ENCODE measurements at regions not wholly inside any gene's neighbourhood (a gene's known extent, or its start where the extent isn't known, plus 50 kb on each side); places are given as distances from the start of the nearest gene placed in this dataset.

DNA sequence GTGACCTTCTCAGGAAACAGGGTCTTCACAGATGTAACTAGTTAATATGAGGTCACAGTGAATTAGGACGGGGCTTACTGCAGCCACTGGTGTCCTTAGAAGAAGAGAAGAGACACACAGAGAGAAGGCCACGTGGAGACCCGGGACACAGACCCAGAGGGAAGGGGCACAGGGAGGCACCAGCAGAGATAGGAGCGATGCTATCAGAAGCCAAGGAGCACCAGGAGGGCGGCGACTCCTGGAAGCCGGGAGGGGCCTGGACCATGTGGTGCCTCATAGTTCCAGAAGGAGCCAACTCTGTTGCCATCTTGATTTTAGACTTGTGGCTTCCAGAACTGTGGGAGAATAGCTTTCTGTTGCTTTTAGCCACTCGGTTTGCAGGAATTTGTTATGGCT lies 505.9 kb downstream of the TCERG1L start:
- no peaks in the 10 kb centered on the region for H3K36me3 Mint-ChIP-seq

DNA sequence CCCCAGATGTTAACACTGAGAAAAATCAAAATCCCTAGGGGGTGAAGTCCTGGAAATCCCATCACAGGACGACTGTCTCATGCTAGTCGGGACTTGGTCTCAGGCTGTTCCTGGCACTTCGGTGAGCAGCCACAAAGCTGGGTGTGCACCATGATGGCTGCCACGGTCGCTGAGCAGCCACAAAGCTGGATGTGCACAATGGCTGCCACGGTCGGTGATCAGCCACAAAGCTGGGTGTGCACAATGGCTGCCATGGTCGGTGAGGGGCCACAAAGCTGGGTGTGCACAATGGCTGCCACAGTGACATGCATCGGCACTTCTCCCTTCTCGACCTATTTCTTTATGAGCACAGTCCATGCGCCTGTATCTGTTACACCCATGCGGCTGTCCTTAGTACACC lies 505.1 kb downstream of the TCERG1L start:
- H3K9me3 Mint-ChIP-seq = no peaks in the 10 kb centered on the region
- H3K27me3 Mint-ChIP-seq = no peaks in the 10 kb centered on the region
- H3K4me3 Mint-ChIP-seq = no peak overlapping the region
- H3K27ac Mint-ChIP-seq = no peak overlapping the region
- no peaks in the 10 kb centered on the region for H3K4me1 Mint-ChIP-seq
- no peaks in the 10 kb centered on the region for H3K36me3 Mint-ChIP-seq

More for the DNA sequence above, 505.9 kb downstream of the TCERG1L start:
- Mint-ChIP-seq H3K4me1 (no peaks in the 10 kb centered on the region), H3K9me3 (no peaks in the 10 kb centered on the region), H3K4me3 (no peak overlapping the region), H3K27me3 (no peaks in the 10 kb centered on the region), H3K27ac (no peak overlapping the region)

DNA sequence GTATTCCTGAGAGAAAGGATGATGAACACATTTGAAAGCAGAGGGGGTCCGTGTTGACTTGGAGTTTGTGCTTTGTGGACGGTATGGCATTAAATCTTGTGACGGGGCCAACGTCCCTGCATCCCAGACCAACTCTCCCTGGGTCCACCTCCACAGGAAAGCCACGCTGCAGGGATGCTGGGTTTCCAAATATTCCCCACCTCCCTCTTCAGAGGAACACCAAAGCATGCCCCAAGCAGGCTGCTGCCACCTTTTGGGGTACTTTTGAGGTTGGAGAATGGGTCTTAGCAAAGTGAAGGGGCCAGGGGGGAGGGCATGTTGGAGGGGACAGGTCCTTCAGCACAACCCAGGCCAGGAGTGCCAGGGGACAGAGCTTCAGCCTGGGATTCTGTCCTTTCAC lies 504.4 kb downstream of the TCERG1L start:
- Mint-ChIP-seq H3K27ac (no peak overlapping the region), H3K4me1 (no peaks in the 10 kb centered on the region), H3K36me3 (no peaks in the 10 kb centered on the region), H3K4me3 (no peak overlapping the region), H3K27me3 (no peaks in the 10 kb centered on the region), H3K9me3 (no peaks in the 10 kb centered on the region)

DNA sequence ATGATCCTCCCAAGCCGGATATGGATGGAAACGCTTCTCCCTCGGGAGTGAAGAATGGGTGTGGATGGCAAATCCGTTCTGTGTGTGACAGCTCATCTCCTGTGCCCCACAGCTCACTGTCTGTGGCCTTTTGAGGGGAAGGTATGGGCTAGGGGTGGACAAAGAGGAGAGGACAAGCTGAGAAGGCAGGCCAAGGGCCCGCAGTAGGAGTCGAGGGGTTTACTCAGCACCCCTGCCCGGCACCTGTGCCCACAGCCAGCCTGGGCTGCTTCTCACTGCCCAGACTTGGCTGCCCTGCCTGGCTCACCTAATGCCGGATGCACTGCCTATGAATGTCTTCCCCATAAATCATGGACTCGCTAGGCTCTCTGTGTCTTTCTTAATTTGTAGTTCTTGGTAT lies 503.8 kb downstream of the TCERG1L start:
- Mint-ChIP-seq H3K4me1 (no peaks in the 10 kb centered on the region), H3K27ac (no peak overlapping the region), H3K9me3 (no peaks in the 10 kb centered on the region), H3K27me3 (no peaks in the 10 kb centered on the region), H3K4me3 (no peak overlapping the region), H3K36me3 (no peaks in the 10 kb centered on the region)

DNA sequence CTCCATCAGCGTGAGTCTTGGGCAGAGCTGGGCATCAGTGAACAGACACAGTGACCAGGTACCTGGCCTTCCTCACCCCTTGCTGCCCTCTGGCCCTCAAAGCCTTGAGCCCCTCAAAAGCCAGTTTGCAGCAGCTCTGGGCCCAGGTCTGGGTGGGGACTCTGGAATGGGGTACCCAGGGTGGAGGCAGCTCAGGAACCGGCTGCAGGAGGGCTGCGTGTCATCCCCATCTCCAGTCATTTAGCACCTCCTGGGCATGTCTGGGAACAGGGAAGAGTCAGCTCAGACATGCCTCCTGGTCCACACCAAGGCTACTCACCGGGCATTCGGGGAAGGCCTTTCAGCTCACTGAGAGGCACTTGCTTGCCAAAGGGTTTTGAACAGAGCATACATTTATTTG lies 503.3 kb downstream of the TCERG1L start:
- no peak overlapping the region for H3K4me3 Mint-ChIP-seq
- H3K27ac Mint-ChIP-seq = no peak overlapping the region
- no peaks in the 10 kb centered on the region for H3K27me3 Mint-ChIP-seq
- no peaks in the 10 kb centered on the region for H3K4me1 Mint-ChIP-seq
- H3K36me3 Mint-ChIP-seq = no peaks in the 10 kb centered on the region
- no peaks in the 10 kb centered on the region for H3K9me3 Mint-ChIP-seq

DNA sequence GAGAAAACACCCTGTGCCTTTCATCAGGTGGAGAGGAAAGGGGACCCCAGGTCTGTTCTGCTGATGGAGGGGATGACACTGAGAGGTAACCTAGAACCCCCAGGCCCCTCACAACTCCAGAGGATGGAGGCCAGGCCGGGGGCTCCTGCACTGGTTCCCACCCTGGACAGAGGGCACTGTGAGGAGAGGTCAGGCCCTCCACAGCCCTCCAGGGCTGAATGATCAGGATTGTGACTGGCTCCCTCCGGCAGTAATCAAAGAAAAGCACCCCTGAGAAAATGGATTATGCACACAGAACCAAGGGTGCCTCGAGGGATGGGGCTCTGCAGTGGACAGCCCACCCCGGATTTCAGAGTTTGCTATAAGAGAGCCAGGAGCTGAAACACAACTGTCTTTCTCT lies 502.8 kb downstream of the TCERG1L start:
- Mint-ChIP-seq H3K4me1 (no peaks in the 10 kb centered on the region), H3K36me3 (no peaks in the 10 kb centered on the region), H3K27ac (no peak overlapping the region), H3K9me3 (no peaks in the 10 kb centered on the region), H3K4me3 (no peak overlapping the region), H3K27me3 (no peaks in the 10 kb centered on the region)

DNA sequence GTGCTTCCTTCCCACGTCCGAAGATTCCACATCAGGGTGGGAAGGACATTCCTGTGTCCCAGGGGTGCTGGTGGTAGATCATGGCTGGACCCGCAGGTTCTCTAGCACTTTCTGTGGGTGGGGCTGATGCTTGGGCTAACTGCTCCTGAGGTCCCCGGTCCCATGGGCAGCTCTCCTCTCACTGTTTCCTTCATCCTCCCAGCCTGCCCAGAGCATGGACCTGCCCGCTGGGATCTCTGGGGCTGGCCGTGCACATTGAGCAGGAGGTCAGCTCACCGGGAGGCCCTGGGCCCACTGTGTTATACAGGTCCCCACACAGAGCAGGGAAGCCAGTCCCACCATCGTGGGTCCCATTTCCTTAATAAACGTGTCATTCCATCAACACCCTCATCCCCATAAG lies 502.3 kb downstream of the TCERG1L start:
- Mint-ChIP-seq H3K4me1 (no peaks in the 10 kb centered on the region), H3K27me3 (no peaks in the 10 kb centered on the region), H3K4me3 (no peak overlapping the region), H3K27ac (no peak overlapping the region), H3K9me3 (no peaks in the 10 kb centered on the region), H3K36me3 (no peaks in the 10 kb centered on the region)

DNA sequence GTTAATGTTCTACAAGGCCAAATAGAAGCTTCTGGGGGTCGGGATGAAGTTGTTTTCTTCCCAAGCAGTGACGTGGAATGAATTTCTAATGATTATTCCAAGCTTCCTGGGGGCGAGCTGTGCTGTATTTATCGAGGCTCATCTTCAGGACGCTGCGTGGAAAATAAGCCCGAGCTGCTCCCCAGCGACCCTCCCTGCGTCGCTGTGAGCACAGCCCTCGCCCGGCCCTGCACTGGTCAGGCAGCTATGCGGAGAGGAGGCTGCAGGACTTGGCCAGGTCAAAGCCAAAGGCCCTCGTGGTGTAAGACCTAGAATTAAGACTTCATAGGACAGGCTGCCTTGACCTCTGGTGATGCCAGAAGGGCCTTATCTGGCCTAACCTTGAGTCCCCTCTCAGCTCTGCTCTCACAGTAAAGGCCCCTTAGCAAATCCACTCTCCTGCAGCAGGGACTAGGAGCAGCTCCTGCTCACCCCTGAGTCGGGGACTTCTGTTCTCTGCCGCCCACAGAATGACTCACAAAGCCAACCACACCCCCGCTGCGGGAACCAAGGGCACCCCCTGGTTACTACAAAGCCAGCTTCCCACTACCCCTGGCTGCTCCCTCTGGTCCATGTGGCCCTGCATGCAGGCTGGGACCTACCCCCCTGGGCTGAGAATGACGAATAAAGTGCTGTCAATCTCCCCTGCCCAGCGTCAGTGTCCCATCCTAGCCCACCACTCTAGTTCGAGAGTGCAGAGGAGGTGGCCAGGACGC lies 501.6 kb downstream of the TCERG1L start:
- Mint-ChIP-seq H3K36me3 (no peaks in the 10 kb centered on the region), H3K4me3 (no peak overlapping the region), H3K27me3 (no peaks in the 10 kb centered on the region), H3K4me1 (no peaks in the 10 kb centered on the region), H3K9me3 (no peaks in the 10 kb centered on the region), H3K27ac (no peak overlapping the region)

DNA sequence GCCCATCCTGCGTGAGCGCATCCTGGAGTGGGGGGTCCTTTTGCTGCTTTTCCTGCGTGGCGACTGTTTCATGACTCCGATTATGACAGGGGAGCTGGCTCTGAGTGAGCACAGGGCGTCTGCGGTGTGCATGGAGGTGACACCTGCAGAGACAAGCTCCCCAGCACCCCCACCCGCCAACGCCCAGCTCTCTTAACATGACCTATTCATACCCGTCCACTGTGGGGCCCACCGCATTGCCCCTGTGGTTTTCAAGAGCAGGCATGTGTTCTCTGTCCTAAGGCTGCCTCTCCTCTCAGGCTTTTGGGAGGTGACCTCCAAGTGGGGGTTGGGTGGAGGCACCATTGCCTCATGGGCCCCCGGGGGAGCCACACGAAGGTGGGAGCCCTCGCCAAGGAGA lies 500.7 kb downstream of the TCERG1L start:
- Mint-ChIP-seq H3K27ac (no peak overlapping the region), H3K4me3 (no peak overlapping the region), H3K27me3 (no peaks in the 10 kb centered on the region), H3K9me3 (no peaks in the 10 kb centered on the region), H3K4me1 (no peaks in the 10 kb centered on the region), H3K36me3 (no peaks in the 10 kb centered on the region)

DNA sequence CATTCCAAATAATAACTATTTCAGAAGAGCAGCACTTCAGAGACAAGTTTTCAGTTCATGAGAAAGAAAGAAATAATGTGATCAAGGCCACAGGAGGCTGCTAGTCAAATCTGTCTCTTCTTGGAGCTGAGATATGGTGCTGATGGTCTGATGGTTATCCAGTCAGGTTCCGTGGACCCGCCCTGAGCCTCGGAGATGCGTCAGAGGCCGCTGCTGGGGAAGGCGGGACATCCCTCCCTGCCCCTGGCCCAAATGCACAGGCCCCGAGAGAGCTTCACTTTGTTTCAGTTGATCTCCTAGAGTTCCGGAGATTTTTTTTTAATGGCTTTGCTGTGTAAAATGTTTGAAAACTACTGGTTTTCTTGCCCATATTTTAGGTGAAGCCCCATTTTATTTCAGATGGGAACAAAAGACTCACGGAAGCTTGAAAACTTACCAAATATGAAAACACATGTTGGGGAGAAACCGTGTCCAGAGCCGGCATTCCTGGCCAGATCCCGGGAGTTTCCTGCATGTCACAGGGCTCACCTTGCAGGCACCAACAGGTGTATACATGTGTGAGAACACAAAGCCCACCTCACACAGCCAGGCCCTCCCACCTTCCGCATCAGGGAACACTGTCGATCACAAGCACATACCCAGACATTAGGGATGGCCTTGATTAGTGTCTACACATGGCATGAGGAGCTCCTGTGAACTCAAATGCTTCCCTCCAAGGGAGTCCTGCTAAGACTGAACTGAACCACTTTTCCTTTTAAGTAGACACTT lies 499.0 kb downstream of the TCERG1L start:
- H3K9me3 Mint-ChIP-seq = no peaks in the 10 kb centered on the region
- no peaks in the 10 kb centered on the region for H3K4me1 Mint-ChIP-seq
- H3K4me3 Mint-ChIP-seq = no peak overlapping the region

DNA sequence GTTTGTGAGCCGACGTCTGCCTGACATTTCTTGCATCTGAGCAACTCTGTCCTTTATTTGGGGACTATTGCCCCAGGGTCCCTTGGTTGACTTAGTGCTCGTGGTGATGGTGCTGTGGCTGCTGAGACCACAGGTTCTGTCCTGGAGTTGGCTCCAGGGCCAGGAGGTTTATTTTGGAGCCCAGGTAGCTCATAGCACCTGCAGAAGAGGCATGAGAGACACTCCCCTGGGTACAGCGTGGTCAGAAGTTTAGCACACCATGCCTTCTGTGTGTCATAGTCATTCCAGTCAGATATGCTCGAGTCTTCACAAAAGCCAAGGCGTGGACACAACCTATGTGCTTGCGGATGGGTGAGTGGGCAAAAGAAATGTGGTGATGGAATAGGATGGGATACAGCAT lies 496.9 kb downstream of the TCERG1L start:
- Mint-ChIP-seq H3K27me3 (peaks cover 2% of the 10 kb centered on the region), H3K4me3 (no peak overlapping the region), H3K36me3 (no peaks in the 10 kb centered on the region), H3K4me1 (no peaks in the 10 kb centered on the region), H3K9me3 (no peaks in the 10 kb centered on the region), H3K27ac (no peak overlapping the region)

More for the DNA sequence above, 499.0 kb downstream of the TCERG1L start:
- H3K36me3 Mint-ChIP-seq = no peaks in the 10 kb centered on the region
- H3K27ac Mint-ChIP-seq = no peak overlapping the region
- H3K27me3 Mint-ChIP-seq = no peaks in the 10 kb centered on the region

DNA sequence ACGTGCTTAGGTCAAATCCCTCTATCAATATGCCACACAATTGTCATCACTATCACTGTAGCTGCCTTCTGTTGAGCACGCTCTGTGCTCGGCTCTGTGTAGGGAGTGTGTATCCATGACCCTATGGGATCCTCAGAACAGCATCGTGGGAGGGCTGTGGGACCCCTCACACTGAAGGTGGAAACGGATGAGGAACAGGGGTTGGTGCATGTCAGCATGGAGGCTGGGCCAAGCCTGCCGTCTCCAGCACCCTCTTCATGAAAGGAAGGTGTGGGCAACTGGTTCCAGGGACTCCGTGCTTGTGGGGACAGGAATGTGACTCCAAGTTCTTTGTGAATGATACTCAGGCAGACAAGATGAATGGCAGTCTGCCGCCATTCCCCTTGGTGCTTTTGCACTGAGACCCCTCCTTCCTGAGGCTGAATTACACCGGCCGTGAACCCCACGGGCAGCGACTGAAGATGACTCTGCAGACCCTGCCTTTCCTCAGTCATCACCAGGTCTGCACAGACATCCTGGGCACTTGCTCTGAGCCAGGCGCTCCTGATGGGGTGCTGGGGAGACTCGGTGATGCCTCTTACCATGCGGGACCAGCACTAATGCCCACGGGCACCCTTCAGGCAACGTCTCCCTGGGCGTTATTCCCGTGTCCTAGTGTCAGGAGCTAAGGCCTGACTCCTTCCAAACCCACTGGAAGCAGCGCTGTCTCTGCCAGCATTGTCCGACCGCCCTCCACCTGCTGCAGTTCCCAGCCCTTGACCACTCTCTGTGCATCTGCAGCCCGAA lies 495.2 kb downstream of the TCERG1L start:
- no peak overlapping the region for H3K4me3 Mint-ChIP-seq
- H3K4me1 Mint-ChIP-seq = no peaks in the 10 kb centered on the region
- peaks cover 2% of the 10 kb centered on the region for H3K27me3 Mint-ChIP-seq
- no peak overlapping the region for H3K27ac Mint-ChIP-seq
- H3K9me3 Mint-ChIP-seq = no peaks in the 10 kb centered on the region
- no peaks in the 10 kb centered on the region for H3K36me3 Mint-ChIP-seq

DNA sequence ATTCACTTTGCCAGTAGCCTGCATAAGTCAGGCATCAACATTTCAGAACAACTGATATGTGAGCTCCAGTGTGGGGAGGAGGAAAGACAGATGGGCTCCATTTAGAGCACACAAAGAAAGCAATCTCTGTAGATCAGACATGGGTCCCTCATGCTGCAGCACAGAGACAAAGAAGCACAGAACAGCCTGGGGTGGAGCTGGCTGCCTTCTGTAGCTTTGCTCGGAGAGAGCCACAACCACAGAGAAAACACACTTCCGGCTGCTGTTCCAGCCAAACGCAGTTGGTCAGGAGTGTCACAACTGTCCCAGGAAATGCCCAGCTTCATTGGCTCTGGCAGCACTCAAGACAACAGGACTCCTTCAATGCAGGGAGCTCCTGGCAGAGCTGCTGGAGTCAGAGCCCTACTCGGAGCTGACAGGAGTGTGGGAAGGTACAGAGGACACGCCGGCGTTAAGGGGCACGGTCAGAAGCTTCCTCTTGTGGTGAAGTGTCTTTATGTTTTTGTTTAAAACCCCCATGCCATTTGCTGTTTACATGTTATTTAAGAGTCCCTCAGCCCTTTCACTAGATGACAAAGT lies 494.4 kb downstream of the TCERG1L start:
- no peak overlapping the region for H3K4me3 Mint-ChIP-seq
- no peaks in the 10 kb centered on the region for H3K9me3 Mint-ChIP-seq
- no peak overlapping the region for H3K27ac Mint-ChIP-seq
- H3K4me1 Mint-ChIP-seq = no peaks in the 10 kb centered on the region
- H3K27me3 Mint-ChIP-seq = peaks cover 2% of the 10 kb centered on the region
- no peaks in the 10 kb centered on the region for H3K36me3 Mint-ChIP-seq

DNA sequence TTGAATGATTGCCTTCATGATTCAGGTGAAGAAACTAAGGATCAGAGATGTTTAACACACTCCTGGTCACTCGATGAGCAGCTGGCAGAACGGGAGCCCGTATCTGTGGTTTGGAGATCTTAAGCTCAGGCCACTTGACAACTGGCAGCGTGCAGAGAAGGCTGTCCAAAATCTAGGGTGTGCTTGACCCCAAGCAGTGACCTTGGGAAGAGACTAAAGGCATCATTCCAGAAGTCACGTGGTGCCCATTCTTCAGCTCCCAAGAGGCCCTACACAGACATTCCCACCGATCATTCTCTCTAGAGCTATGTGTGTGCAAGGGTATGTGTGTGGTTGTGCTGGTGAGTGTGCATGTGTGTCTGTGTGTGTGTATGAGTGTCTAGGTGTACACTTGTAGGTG lies 493.8 kb downstream of the TCERG1L start:
- H3K27ac Mint-ChIP-seq = no peak overlapping the region
- no peaks in the 10 kb centered on the region for H3K4me1 Mint-ChIP-seq
- no peaks in the 10 kb centered on the region for H3K9me3 Mint-ChIP-seq
- peaks cover 2% of the 10 kb centered on the region for H3K27me3 Mint-ChIP-seq
- H3K36me3 Mint-ChIP-seq = no peaks in the 10 kb centered on the region
- H3K4me3 Mint-ChIP-seq = no peak overlapping the region

DNA sequence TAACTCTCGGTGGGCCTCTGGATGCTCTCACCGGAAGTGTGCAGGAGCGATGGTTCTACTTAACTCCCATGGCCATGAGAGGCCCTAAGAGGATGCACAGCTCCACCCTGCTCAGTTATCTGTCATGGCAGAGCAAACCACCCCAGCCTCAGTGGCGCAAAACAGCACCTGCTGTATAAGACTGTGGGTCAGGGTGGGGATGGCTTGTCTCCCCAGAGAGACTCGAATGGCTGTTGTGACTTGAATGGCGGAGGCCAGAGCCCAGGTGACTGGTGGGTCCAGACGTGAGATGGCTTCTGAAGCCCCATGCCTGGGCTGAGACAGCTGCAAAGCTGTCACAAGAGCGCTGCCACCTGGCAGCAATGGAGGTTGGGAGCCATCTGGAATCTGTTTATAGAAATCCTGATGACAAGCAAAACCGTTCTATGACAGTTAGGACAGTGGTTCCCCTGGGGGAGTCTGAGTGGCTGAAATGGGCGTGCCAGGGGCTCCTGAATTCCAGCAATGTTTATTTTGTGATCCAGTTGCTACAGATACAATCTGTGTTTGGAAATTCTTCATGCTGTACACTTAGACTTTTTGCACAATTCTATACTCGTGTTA lies 490.5 kb downstream of the TCERG1L start:
- Mint-ChIP-seq H3K4me1 (no peaks in the 10 kb centered on the region), H3K4me3 (no peak overlapping the region), H3K27me3 (peaks cover 2% of the 10 kb centered on the region), H3K36me3 (no peaks in the 10 kb centered on the region), H3K9me3 (peaks cover 6% of the 10 kb centered on the region), H3K27ac (no peak overlapping the region)

Measured in activated naive CD4-positive, alpha-beta T cell treated with anti-CD3 and anti-CD28 coated beads, Interleukin-2, amount 50 U/mL, for 24 hours (primary cell).